Neural crest cell (in vitro differentiated cells): ENCODE measurements at regions not wholly inside any gene's neighbourhood (a gene's known extent, or its start where the extent isn't known, plus 50 kb on each side); places are given as distances from the start of the nearest gene placed in this dataset.
A peak's percentile ranks its signal among the peaks of the same experiment; 100 is the strongest.
"Not testable (repeated sequence)": the region's sequence is repeated elsewhere in the genome, so short reads cannot be mapped to it uniquely, and the experiment has no call there.

Source experiments
- DNase-seq: peaks from one replicate; pipeline ENCODE4 v3.0.0; 2021; ENCODE audit warnings: low read depth, mixed read lengths, low spot score
- H3K27ac Mint-ChIP-seq: one replicate; pipeline ENCODE4 v1.8.0; 2021; ENCODE audit warnings: mild to moderate bottlenecking, mixed read lengths; ENCODE audit not compliant: unreplicated experiment
- H3K27me3 Mint-ChIP-seq: 2 replicates; pipeline ENCODE4 v1.8.0; 2021; ENCODE audit warnings: low read depth, mild to moderate bottlenecking, mixed read lengths
- H3K36me3 Mint-ChIP-seq: 2 replicates; pipeline ENCODE4 v1.8.0; 2021; ENCODE audit warnings: low read depth, mild to moderate bottlenecking, mixed read lengths
- H3K4me1 Mint-ChIP-seq: 2 replicates; pipeline ENCODE4 v1.8.0; 2021; ENCODE audit warnings: mixed read lengths
- H3K4me3 Mint-ChIP-seq: one replicate; pipeline ENCODE4 v1.8.0; 2021; ENCODE audit warnings: mild to moderate bottlenecking, mixed read lengths
- H3K9me3 Mint-ChIP-seq: 2 replicates; pipeline ENCODE4 v1.8.0; 2021; ENCODE audit warnings: mixed read lengths
- TF ChIP-seq, protein P1 (sequence below): fragments of 200-600 bp; sonication (generic); conservative IDR thresholded peaks from 2 replicates; pipeline ENCODE4 v1.5.0; 2021; ENCODE audit warnings: antibody characterized with exemption, mild to moderate bottlenecking

DNA sequence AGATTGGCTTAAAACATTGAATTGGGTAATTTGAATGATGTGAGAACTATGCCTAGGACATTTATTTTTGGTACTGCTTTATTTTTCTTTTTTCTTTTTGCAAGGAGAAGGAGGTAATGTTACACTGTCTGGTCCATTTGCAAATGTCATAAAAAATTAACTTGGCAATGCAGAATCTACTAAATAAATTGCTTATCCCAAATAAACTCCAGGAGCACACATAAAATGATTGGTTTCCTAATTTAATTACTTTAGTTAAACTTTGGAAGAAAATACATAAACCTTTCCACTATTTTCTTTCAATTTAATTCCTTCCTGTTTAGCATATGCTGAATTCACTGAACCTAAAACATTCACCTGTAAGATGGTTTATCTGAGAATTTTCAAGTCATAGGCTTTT lies 238.4 kb upstream of the ETAA1 start:
- TF ChIP-seq, protein P1, sequence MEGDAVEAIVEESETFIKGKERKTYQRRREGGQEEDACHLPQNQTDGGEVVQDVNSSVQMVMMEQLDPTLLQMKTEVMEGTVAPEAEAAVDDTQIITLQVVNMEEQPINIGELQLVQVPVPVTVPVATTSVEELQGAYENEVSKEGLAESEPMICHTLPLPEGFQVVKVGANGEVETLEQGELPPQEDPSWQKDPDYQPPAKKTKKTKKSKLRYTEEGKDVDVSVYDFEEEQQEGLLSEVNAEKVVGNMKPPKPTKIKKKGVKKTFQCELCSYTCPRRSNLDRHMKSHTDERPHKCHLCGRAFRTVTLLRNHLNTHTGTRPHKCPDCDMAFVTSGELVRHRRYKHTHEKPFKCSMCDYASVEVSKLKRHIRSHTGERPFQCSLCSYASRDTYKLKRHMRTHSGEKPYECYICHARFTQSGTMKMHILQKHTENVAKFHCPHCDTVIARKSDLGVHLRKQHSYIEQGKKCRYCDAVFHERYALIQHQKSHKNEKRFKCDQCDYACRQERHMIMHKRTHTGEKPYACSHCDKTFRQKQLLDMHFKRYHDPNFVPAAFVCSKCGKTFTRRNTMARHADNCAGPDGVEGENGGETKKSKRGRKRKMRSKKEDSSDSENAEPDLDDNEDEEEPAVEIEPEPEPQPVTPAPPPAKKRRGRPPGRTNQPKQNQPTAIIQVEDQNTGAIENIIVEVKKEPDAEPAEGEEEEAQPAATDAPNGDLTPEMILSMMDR, result no peak
- Mint-ChIP-seq H3K4me1 (peaks cover 16% of the 10 kb centered on the region), H3K36me3 (no peaks in the 10 kb centered on the region), H3K27me3 (no peaks in the 10 kb centered on the region), H3K27ac (no peak overlapping the region), H3K9me3 (peaks cover 3% of the 10 kb centered on the region), H3K4me3 (no peak overlapping the region)
- no peak for DNase-seq

DNA sequence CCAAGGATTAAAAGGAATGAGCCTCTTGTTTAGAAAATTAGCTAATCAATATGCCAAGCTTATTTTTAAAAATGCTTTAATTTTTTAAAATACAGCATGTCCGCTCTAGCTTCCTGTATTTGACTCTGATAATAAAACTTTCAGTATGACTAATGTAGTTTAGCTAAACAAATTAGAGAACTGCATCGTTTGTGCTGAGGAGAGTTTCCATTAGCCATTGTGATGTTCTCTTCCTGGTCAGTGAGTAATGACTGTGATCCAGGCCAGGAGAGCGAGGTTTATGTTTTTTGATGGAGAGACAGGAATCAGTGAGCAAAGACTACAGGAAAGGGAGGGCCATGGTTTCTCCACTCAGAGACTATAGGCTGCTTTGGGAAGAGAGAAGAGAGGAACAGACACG lies 237.2 kb upstream of the ETAA1 start:
- TF ChIP-seq, protein P1, result no peak
- H3K27me3 Mint-ChIP-seq, result no peaks in the 10 kb centered on the region
- no peak overlapping the region for H3K4me3 Mint-ChIP-seq
- no peak overlapping the region for H3K27ac Mint-ChIP-seq
- H3K9me3 Mint-ChIP-seq, result peaks cover 3% of the 10 kb centered on the region
- no peak for DNase-seq
- peaks cover 16% of the 10 kb centered on the region for H3K4me1 Mint-ChIP-seq
- H3K36me3 Mint-ChIP-seq, result no peaks in the 10 kb centered on the region

DNA sequence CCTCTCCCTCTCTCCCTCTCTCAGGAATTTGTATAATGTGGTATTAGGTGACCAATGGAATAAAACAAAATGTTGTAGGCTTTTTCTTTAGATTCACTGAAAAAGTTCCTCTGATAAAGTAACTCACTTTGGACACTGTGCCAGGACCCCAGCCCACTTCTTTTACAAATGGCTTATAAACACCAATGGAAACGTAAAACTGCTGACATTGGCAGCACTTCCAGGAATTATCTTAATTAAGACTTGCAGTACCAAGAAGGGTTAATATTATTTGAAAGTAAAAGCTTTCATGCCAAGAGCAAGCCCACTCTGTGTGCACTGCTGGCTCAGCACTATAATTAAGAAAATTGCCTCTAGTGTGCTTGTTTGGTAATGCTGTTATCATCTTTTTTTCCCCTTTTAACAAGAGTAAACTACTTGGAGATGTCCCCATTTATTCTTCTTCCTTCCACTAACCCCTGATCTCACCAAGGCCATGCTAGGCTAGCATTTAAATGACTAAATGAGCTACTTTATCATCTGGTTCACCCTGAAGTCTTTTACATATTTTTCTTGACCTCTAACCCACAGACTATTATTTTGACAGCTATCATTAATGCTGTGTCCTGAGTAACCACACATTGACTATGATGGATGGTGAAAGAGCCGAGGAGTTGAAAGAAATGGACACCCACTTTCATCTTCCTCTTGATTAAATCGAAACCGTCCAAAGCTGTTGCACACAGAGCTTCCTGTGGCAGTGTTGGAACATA lies 232.2 kb upstream of the ETAA1 start:
- Mint-ChIP-seq H3K27me3 (no peaks in the 10 kb centered on the region), H3K4me1 (no peaks in the 10 kb centered on the region), H3K9me3 (peaks cover 5% of the 10 kb centered on the region), H3K4me3 (no peak overlapping the region), H3K36me3 (no peaks in the 10 kb centered on the region), H3K27ac (no peak overlapping the region)
- no peak for DNase-seq
- TF ChIP-seq, protein P1, result peak; percentile 24

DNA sequence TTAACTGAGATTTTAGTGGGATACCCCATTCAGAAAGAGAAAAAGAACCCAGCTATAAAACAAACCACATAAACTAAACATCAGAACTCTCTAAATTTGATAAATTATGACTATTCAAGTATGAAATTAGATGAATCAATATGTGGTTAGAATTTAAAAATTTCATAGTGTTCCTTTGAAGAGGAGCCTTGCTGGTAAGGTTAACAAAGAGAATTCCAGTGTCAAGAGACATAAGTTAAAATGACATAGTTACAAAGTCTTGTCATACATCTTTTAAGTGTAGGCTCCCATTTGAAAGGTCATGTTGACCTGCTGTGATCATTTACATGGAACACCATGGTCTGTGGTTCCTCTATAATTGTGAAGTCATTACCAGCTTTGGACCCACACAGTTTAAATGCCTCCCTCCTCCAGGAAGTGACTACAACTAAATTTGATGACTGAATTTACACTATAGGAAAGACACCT lies 231.6 kb upstream of the ETAA1 start:
- no peaks in the 10 kb centered on the region for H3K36me3 Mint-ChIP-seq
- H3K27me3 Mint-ChIP-seq, result no peaks in the 10 kb centered on the region
- no peak overlapping the region for H3K4me3 Mint-ChIP-seq
- peaks cover 5% of the 10 kb centered on the region for H3K9me3 Mint-ChIP-seq
- DNase-seq, result no peak
- H3K4me1 Mint-ChIP-seq, result no peaks in the 10 kb centered on the region
- H3K27ac Mint-ChIP-seq, result no peak overlapping the region
- TF ChIP-seq, protein P1, result no peak

DNA sequence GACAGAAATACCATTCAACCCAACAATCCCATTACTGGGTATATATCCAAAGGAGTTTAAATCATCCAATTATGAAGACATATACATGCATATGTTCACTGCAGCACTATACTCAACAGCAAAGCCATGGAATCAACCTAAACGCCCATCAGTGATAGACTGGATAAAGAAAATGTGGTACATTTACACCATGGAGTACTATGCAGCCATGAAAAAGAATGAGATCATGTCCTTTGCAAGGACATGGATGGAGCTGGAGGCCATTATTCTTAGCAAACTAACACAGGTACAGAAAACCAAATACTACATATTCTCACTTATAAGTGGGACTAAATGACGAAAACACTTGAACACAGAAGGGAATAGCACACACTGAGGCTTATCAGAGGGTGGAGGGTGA lies 230.6 kb upstream of the ETAA1 start:
- H3K27ac Mint-ChIP-seq, H3K4me3 Mint-ChIP-seq, H3K27me3 Mint-ChIP-seq, H3K9me3 Mint-ChIP-seq, H3K36me3 Mint-ChIP-seq, DNase-seq, H3K4me1 Mint-ChIP-seq: not testable (repeated sequence)

DNA sequence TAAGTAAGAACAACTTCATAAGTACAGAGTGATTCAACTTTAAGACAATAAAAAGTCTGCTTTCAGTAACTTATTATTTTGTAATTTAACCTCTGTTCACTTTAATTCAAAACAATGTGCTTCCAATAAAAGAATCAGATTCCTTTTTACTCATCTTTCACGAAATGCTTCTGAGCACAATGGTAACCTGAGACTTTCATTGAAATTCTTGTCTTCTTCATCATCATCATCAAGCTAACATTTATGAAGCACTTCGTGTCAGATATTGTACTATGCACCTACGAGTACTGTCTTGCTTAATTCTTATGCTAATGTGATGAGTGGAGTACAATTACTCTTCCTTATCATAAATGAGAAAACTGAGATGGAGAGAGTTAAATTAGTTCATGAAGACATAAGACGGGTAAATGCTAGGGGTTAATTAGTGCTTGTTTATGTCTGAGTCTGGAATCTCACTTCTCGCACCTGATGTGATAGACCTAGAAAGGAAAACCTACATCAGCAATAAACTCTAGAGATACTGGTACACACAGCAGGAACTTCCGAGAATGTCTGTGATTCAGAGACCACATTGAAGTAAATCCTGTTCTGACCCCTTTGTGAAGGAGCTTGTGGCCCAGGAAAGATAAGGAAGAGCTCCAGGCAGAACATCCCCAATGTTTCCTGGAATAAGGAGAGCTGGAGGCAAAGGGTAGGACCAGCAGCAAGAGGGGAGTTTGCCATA lies 227.6 kb upstream of the ETAA1 start:
- H3K4me1 Mint-ChIP-seq, result no peaks in the 10 kb centered on the region
- DNase-seq, result no peak
- H3K4me3 Mint-ChIP-seq, result no peak overlapping the region
- H3K36me3 Mint-ChIP-seq, result no peaks in the 10 kb centered on the region
- TF ChIP-seq, protein P1, result no peak
- peaks cover 5% of the 10 kb centered on the region for H3K9me3 Mint-ChIP-seq
- no peaks in the 10 kb centered on the region for H3K27me3 Mint-ChIP-seq
- no peak overlapping the region for H3K27ac Mint-ChIP-seq
